Fibroblast of lung (primary cell): ENCODE measurements at regions not wholly inside any gene's neighbourhood (a gene's known extent, or its start where the extent isn't known, plus 50 kb on each side); places are given as distances from the start of the nearest gene placed in this dataset.

Source experiments
- DNase-seq, 2 donors: peaks; one replicate each; pipeline versions ENCODE4 v3.0.0 to v3.0.0-alpha.2; 2010; ENCODE audit warnings: low read depth in 2 of 2
- H2AFZ ChIP-seq: 2 replicates; pipeline ENCODE4 v1.5.1; 2012; ENCODE audit warnings: low read length, control low read depth, inconsistent platforms
- H3K27ac ChIP-seq: 2 replicates; pipeline ENCODE4 v1.5.1; 2011; ENCODE audit warnings: low read length, control low read depth; ENCODE audit not compliant: insufficient read depth
- H3K27me3 ChIP-seq: 2 replicates; pipeline ENCODE4 v1.5.1; 2011; ENCODE audit warnings: mild to moderate bottlenecking, low read length; ENCODE audit not compliant: control insufficient read depth, insufficient read depth
- H3K36me3 ChIP-seq: 2 replicates; pipeline ENCODE4 v1.5.1; 2011; ENCODE audit warnings: low read length; ENCODE audit not compliant: control insufficient read depth, insufficient read depth
- H3K4me1 ChIP-seq: 2 replicates; pipeline ENCODE4 v1.5.1; 2011; ENCODE audit warnings: low read length; ENCODE audit not compliant: control insufficient read depth, insufficient read depth; ENCODE audit errors: extremely low read depth
- H3K4me2 ChIP-seq: 2 replicates; pipeline ENCODE4 v1.5.1; 2011; ENCODE audit warnings: low read length, control low read depth; ENCODE audit not compliant: insufficient read depth; ENCODE audit errors: extremely low read depth
- H3K4me3 ChIP-seq, 4 experiments: fragments of 200-600 bp in 1 of 4; sonication (generic) in 1 of 4; replicated peaks in 1 of 4; 2 replicates each; pipeline ENCODE4 v1.5.1; 2011 to 2016; ENCODE audit warnings: low read length in 4 of 4, low read depth in 3 of 4, mild to moderate bottlenecking in 3 of 4, control low read depth in 2 of 4, inconsistent platforms in 1 of 4, mixed read lengths in 1 of 4; ENCODE audit not compliant: insufficient read depth in 1 of 4; ENCODE audit errors: control extremely low read depth in 1 of 4
- H3K79me2 ChIP-seq: 2 replicates; pipeline ENCODE4 v1.5.1; 2012; ENCODE audit warnings: mild to moderate bottlenecking, low read length, inconsistent platforms; ENCODE audit not compliant: control insufficient read depth, insufficient read depth
- H3K9ac ChIP-seq: 2 replicates; pipeline ENCODE4 v1.5.1; 2011; ENCODE audit warnings: mild to moderate bottlenecking, low read length, control low read depth; ENCODE audit not compliant: insufficient read depth
- H3K9me3 ChIP-seq: 2 replicates; pipeline ENCODE4 v1.5.1; 2012; ENCODE audit warnings: low read depth, low read length; ENCODE audit not compliant: control insufficient read depth, insufficient read depth
- H4K20me1 ChIP-seq: 2 replicates; pipeline ENCODE4 v1.5.1; 2011; ENCODE audit warnings: low read length; ENCODE audit not compliant: control insufficient read depth, insufficient read depth; ENCODE audit errors: extremely low read depth
- EZH2 ChIP-seq: IDR thresholded peaks from 2 replicates; pipeline ENCODE4 v1.5.1; 2012; ENCODE audit warnings: low read length, control low read depth, mild to moderate bottlenecking; ENCODE audit errors: missing control alignments
- TF ChIP-seq, protein P1 (sequence below), 2 donors: IDR thresholded peaks in 1 of 2; conservative IDR thresholded peaks in 1 of 2; 1 replicate in 1 of 2; 2 replicates in 1 of 2; pipeline ENCODE4 v1.5.1; 2011 to 2012; ENCODE audit warnings: low read length in 2 of 2, control low read depth in 1 of 2, inconsistent platforms in 1 of 2, low read depth in 1 of 2, mild to moderate bottlenecking in 1 of 2

GRCh38 chr5:154107010-154107409 is 68.2 kb downstream of the MFAP3 start:
- Histone ChIP-seq H4K20me1 (no peaks in the 10 kb centered on the region), H3K4me1 (no peaks in the 10 kb centered on the region), H3K36me3 (no peaks in the 10 kb centered on the region), H3K9ac (no peak overlapping the region), H3K79me2 (no peaks in the 10 kb centered on the region), H3K9me3 (no peaks in the 10 kb centered on the region), H3K4me2 (no peak overlapping the region), H2AFZ (no peak overlapping the region), H3K27ac (no peak overlapping the region), H3K4me3 (no peak overlapping the region), H3K27me3 (no peaks in the 10 kb centered on the region)
- TF ChIP-seq, protein P1, sequence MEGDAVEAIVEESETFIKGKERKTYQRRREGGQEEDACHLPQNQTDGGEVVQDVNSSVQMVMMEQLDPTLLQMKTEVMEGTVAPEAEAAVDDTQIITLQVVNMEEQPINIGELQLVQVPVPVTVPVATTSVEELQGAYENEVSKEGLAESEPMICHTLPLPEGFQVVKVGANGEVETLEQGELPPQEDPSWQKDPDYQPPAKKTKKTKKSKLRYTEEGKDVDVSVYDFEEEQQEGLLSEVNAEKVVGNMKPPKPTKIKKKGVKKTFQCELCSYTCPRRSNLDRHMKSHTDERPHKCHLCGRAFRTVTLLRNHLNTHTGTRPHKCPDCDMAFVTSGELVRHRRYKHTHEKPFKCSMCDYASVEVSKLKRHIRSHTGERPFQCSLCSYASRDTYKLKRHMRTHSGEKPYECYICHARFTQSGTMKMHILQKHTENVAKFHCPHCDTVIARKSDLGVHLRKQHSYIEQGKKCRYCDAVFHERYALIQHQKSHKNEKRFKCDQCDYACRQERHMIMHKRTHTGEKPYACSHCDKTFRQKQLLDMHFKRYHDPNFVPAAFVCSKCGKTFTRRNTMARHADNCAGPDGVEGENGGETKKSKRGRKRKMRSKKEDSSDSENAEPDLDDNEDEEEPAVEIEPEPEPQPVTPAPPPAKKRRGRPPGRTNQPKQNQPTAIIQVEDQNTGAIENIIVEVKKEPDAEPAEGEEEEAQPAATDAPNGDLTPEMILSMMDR (conservative IDR thresholded peaks at IDR 0.05 in 1 of 2, IDR thresholded peaks at IDR 0.05 in 1 of 2; ENCODE audit: low read depth in 1 of 2, low read length in 2 of 2): no peak
- TF ChIP-seq EZH2: no peak
- DNase-seq: no peak

GRCh38 chr5:154107756-154108155 is 69.0 kb downstream of the MFAP3 start:
- Histone ChIP-seq H3K9me3 (no peaks in the 10 kb centered on the region), H3K79me2 (no peaks in the 10 kb centered on the region), H3K9ac (no peak overlapping the region), H3K27ac (no peak overlapping the region), H3K4me3 (no peak overlapping the region), H3K36me3 (no peaks in the 10 kb centered on the region), H3K4me1 (no peaks in the 10 kb centered on the region), H4K20me1 (no peaks in the 10 kb centered on the region), H3K27me3 (no peaks in the 10 kb centered on the region), H3K4me2 (no peak overlapping the region), H2AFZ (no peak overlapping the region)
- DNase-seq: no peak
- TF ChIP-seq, protein P1 (conservative IDR thresholded peaks at IDR 0.05 in 1 of 2, IDR thresholded peaks at IDR 0.05 in 1 of 2; ENCODE audit: low read depth in 1 of 2, low read length in 2 of 2): no peak
- no peak for TF ChIP-seq EZH2

GRCh38 chr5:154109416-154110106 is 70.8 kb downstream of the MFAP3 start:
- H4K20me1 ChIP-seq: no peaks in the 10 kb centered on the region

More at GRCh38 chr5:154109416-154110106, 70.8 kb downstream of the MFAP3 start:
- Histone ChIP-seq H3K79me2 (no peaks in the 10 kb centered on the region), H3K4me3 (no peak overlapping the region), H2AFZ (no peak overlapping the region), H3K4me2 (no peak overlapping the region), H3K9me3 (no peaks in the 10 kb centered on the region), H3K4me1 (no peaks in the 10 kb centered on the region), H3K36me3 (no peaks in the 10 kb centered on the region), H3K27ac (no peak overlapping the region), H3K9ac (no peak overlapping the region), H3K27me3 (no peaks in the 10 kb centered on the region)
- no peak for DNase-seq
- TF ChIP-seq EZH2: no peak
- TF ChIP-seq, protein P1 (conservative IDR thresholded peaks at IDR 0.05 in 1 of 2, IDR thresholded peaks at IDR 0.05 in 1 of 2; ENCODE audit: low read depth in 1 of 2, low read length in 2 of 2): no peak
